ENCODE measurements at regions not wholly inside any gene's neighbourhood (a gene's known extent, or its start where the extent isn't known, plus 50 kb on each side); places are given as distances from the start of the nearest gene placed in this dataset.

- H3K9ac ChIP-seq, result no peak overlapping the region
- H4K20me1 ChIP-seq (ENCODE audit: insufficient read depth), result no peaks in the 10 kb centered on the region
- H3K27ac ChIP-seq (ENCODE audit: low read depth in 2 of 2, low read length in 1 of 2), result no peak overlapping the region
- ChIA-PET CTCF (no interaction called here), POLR2A (no interaction called here)
- 33% methylated on average over 2 of the region's 2 CpGs for WGBS (ENCODE audit: low lambda C conversion rate)
- H3K79me2 ChIP-seq (ENCODE audit: insufficient read depth), result no peaks in the 10 kb centered on the region
- H3K4me1 ChIP-seq (ENCODE audit: control insufficient read depth in 1 of 2, insufficient read depth in 2 of 2, low read depth in 1 of 2, low read length in 1 of 2), result no peaks in the 10 kb centered on the region; a peak in 1 of 4 replicates
- no peaks in the 10 kb centered on the region for H3K9me2 ChIP-seq
- H3K27me3 ChIP-seq (ENCODE audit: insufficient read depth), result no peaks in the 10 kb centered on the region
- H3K36me3 ChIP-seq (replicated peaks in 1 of 2; ENCODE audit: control insufficient read depth in 1 of 2, insufficient read depth in 2 of 2, low read length in 1 of 2), result no peaks in the 10 kb centered on the region
- no peak overlapping the region for H3K4me2 ChIP-seq
- DNase-seq, result no peak
- H2AFZ ChIP-seq (ENCODE audit: low read depth), result no peak overlapping the region
- TF ChIP-seq CTCF (IDR thresholded peaks at IDR 0.05) (no peak), USF2 (IDR thresholded peaks at IDR 0.05; ENCODE audit: borderline replicate concordance, low read depth, low read length) (no peak), YY1 (IDR thresholded peaks at IDR 0.05; ENCODE audit: low read depth) (no peak), IRF3 (IDR thresholded peaks at IDR 0.05; ENCODE audit: low read depth, low read length) (no peak)
- TF ChIP-seq, protein P1, sequence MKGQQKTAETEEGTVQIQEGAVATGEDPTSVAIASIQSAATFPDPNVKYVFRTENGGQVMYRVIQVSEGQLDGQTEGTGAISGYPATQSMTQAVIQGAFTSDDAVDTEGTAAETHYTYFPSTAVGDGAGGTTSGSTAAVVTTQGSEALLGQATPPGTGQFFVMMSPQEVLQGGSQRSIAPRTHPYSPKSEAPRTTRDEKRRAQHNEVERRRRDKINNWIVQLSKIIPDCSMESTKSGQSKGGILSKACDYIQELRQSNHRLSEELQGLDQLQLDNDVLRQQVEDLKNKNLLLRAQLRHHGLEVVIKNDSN (IDR thresholded peaks at IDR 0.05; ENCODE audit: borderline replicate concordance, low read depth), result no peak
- H3K9me3 ChIP-seq, result no peaks in the 10 kb centered on the region
- H3F3A ChIP-seq (replicated peaks; ENCODE audit: insufficient read depth), result no peaks in the 10 kb centered on the region
- H3K4me3 ChIP-seq (ENCODE audit: low read depth in 2 of 2, low read length in 1 of 2), result no peak overlapping the region
Measured at GRCh38 chr15:94611656-94612055, 380.3 kb downstream of the MCTP2 start.

GRCh38 chr15:94615688-94616087, 384.3 kb downstream of the MCTP2 start:
- ChIA-PET POLR2A (no interaction called here), CTCF (no interaction called here)
- Histone ChIP-seq H3K79me2 (ENCODE audit: insufficient read depth) (no peaks in the 10 kb centered on the region), H3K9me2 (no peaks in the 10 kb centered on the region), H4K20me1 (ENCODE audit: insufficient read depth) (no peaks in the 10 kb centered on the region), H3K36me3 (replicated peaks in 1 of 2; ENCODE audit: control insufficient read depth in 1 of 2, insufficient read depth in 2 of 2, low read length in 1 of 2) (no peaks in the 10 kb centered on the region), H3K9me3 (no peaks in the 10 kb centered on the region), H3K4me3 (ENCODE audit: low read depth in 2 of 2, low read length in 1 of 2) (no peak overlapping the region), H3F3A (replicated peaks; ENCODE audit: insufficient read depth) (no peaks in the 10 kb centered on the region), H3K4me1 (ENCODE audit: control insufficient read depth in 1 of 2, insufficient read depth in 2 of 2, low read depth in 1 of 2, low read length in 1 of 2) (no peaks in the 10 kb centered on the region), H3K27me3 (ENCODE audit: insufficient read depth) (no peaks in the 10 kb centered on the region), H3K27ac (ENCODE audit: low read depth in 2 of 2, low read length in 1 of 2) (no peak overlapping the region), H2AFZ (ENCODE audit: low read depth) (no peak overlapping the region), H3K9ac (no peak overlapping the region), H3K4me2 (no peak overlapping the region)
- DNase-seq, result no peak
- no peak for TF ChIP-seq IRF3 (IDR thresholded peaks at IDR 0.05; ENCODE audit: low read depth, low read length)
- no peak for TF ChIP-seq SMC3 (IDR thresholded peaks at IDR 0.05; ENCODE audit: low read depth, low read length)
- no peak for TF ChIP-seq USF2 (IDR thresholded peaks at IDR 0.05; ENCODE audit: borderline replicate concordance, low read depth, low read length)
- TF ChIP-seq GABPA (IDR thresholded peaks at IDR 0.05; ENCODE audit: low read depth), result no peak
- WGBS (ENCODE audit: low lambda C conversion rate), result 27% methylated on average over 3 of the region's 3 CpGs
